ENCODE measurements at regions not wholly inside any gene's neighbourhood (a gene's known extent, or its start where the extent isn't known, plus 50 kb on each side); places are given as distances from the start of the nearest gene placed in this dataset.
A peak's percentile ranks its signal among the peaks of the same experiment; 100 is the strongest.

DNA sequence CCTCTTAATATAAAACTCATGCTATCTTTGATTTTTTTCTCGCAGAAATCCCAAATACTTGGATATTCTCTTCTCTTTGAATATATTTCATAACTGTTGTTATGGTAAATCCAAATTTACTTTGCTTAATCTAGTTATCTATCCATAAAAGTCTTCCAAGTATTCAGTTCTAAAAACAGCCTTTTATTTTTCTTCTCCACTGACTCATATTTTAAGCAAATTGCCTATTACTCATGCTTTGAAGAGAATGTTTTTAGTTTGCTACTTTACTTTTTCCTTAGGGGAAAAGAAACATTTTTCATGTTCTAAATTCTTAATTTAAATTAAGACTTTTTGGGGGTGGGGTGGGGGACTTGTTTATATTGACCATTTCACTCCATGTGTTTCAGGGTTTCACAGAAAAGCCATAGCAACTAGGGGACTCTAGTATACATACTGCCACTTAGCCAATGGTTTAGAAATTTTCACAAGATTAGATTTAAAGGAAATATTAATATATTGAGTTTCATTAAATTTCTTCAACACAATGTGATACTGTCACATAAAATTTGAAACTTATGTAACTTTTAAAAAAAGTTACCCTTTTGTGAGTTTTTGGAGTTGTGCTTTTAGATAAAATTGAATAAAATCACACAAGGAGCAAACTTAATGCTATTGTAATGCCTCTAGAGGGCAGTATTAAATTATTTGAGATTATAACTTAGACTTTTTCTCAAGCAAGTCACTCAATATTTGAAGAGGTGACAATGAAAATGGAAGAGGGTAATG is 545.8 kb upstream of the ARRDC3 start:
- TF ChIP-seq, protein P1, sequence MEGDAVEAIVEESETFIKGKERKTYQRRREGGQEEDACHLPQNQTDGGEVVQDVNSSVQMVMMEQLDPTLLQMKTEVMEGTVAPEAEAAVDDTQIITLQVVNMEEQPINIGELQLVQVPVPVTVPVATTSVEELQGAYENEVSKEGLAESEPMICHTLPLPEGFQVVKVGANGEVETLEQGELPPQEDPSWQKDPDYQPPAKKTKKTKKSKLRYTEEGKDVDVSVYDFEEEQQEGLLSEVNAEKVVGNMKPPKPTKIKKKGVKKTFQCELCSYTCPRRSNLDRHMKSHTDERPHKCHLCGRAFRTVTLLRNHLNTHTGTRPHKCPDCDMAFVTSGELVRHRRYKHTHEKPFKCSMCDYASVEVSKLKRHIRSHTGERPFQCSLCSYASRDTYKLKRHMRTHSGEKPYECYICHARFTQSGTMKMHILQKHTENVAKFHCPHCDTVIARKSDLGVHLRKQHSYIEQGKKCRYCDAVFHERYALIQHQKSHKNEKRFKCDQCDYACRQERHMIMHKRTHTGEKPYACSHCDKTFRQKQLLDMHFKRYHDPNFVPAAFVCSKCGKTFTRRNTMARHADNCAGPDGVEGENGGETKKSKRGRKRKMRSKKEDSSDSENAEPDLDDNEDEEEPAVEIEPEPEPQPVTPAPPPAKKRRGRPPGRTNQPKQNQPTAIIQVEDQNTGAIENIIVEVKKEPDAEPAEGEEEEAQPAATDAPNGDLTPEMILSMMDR (IDR thresholded peaks at IDR 0.05): peak in 3 of 6 experiments; percentile 28 to 43 (median 40)
- no peak for TF ChIP-seq POLR2A (IDR thresholded peaks at IDR 0.05)
